Activated CD8-positive, alpha-beta memory T cell treated with anti-CD3 and anti-CD28 coated beads, Interleukin-2, amount 50 U/mL, for 1 hour (primary cell): ENCODE measurements at regions not wholly inside any gene's neighbourhood (a gene's known extent, or its start where the extent isn't known, plus 50 kb on each side); places are given as distances from the start of the nearest gene placed in this dataset.

Experiments
- DNase-seq: peaks from one replicate; pipeline ENCODE4 v3.0.0-alpha.2; 2020; ENCODE audit errors: extremely low read depth

GRCh38 chr13:48888613-48889012 lies 87.1 kb upstream of the FNDC3A start:
- DNase-seq, result no peak

GRCh38 chr13:48890391-48890790 lies 85.3 kb upstream of the FNDC3A start:
- no peak for DNase-seq

- DNase-seq, result no peak
These were observed 84.1 kb upstream of the FNDC3A start for GRCh38 chr13:48891586-48891985.

DNA sequence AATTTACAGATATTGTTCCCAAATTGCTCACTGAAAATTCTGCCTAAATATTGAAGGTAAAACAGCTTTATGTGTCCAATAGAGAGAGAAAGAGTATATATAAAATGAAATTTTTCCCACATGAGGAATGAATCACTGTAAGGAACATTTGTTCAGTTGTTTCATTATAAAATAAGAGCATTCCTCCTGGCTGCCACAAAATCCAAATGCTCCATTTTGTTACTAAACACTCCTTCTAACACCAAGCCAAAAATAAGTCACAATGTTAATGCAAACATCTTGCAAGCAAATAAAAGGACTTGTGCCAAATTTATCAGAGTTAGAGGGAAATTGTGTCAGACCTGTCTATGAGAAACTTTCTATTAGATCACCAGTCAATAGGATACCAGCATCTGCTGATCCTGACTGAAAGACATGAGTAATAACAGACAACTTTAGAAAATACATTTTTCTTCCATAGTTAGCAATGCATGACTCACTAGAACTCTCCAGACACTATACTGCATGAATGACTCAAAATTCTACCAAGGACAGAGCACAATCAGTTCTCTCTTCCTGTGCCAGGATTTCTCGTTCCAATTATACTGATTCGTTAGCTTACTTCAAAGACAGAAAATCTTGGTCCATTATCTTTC lies 83.5 kb upstream of the FNDC3A start:
- no peak for DNase-seq

- DNase-seq, result no peak
These were observed 83.0 kb upstream of the FNDC3A start for GRCh38 chr13:48892688-48893075.

- DNase-seq, result no peak
These were observed 79.4 kb upstream of the FNDC3A start for GRCh38 chr13:48896312-48896711.

DNA sequence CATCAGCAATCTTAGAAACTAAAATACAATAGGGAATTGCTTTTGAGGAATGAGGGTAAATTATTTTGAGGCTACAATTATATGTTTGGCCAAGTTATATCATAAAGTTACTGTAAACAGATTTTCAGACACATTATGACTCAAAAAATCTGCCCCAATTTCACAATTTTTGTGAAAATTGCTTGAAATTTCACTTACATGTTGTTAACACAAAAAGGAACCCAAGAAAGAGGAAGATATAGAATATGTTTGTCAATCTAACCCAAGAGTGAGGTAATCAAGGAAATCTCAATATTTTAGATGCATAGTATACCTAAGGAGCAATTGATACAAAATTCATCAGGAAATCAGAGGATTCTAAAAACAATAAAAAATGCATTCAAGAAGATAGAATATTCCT lies 73.9 kb upstream of the FNDC3A start:
- no peak for DNase-seq

GRCh38 chr13:48902368-48902767 lies 73.3 kb upstream of the FNDC3A start:
- no peak for DNase-seq

DNA sequence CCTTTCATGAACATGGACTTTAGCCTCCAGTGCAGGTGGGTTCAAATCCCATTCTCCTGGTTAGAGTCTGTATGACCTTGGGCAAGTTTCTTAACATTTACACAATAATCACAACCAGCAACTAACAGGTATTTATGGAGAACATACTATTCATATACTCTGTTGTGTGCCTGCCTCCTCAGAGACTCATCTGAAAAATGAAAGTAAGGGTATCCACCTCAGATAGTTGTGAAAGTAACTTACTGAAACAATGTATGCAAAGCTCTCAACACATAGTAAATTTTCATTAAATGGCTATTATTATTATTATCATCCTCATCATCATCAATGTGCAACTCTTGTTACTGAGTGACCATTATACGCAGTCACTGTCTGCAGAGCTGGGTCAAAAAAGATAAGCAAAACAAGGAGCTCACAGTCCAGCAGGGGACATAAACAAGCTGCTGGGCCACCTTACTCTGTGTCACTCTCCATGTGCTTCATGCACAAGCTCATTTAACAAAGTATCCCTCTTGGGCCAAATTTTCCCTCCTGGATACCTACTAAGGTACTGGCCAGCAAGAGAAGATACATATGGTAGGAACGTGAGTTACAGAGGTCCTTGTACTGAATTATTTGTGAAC lies 70.9 kb upstream of the FNDC3A start:
- DNase-seq, result no peak

- no peak for DNase-seq
These were observed 69.5 kb upstream of the FNDC3A start for GRCh38 chr13:48906200-48906599.

- no peak for DNase-seq
These were observed 67.2 kb upstream of the FNDC3A start for GRCh38 chr13:48908381-48909055.

- no peak for DNase-seq
These were observed 66.7 kb upstream of the FNDC3A start for GRCh38 chr13:48909056-48909389.

DNA sequence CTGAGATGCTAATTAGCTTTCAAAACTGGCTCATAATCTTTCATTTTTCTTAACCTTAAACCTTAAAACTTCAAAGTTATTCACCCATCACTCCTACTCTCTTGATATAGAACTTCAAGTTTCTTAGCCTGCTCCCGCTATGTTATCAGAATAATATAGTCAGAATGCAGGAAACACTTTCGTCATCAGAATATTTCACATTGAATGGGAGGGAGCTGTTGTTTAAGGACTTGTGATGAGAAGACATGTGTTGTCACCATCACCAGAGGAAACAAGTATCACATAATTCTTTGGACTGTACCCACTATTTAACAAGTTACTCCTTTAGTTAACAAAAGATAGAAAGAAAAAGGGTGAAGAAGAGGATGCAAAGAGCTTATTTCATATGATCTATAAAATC lies 65.0 kb upstream of the FNDC3A start:
- DNase-seq, result no peak

GRCh38 chr13:48919751-48920150 lies 56.0 kb upstream of the FNDC3A start:
- DNase-seq, result no peak

- no peak for DNase-seq
These were observed 55.0 kb upstream of the FNDC3A start for GRCh38 chr13:48920730-48921129.

DNA sequence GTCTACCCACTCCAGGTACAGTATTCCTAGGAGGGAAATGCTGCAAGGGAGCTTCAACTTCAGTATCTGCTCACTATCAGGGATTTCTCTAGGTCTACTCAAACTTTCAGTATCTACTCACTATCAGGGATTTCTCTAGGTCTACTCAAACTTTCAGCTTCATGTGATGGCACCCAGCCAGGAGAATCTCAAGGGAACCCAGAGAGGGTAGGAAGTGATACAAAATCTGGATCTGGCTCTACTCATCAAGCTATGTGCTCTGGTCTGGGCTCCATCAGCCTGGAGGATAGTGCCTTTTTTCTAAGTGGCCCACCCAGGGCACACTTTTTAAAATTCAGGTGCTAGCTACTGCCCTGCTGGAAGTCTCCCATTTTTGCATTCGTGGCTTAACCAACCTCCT lies 52.3 kb upstream of the FNDC3A start:
- DNase-seq, result no peak

GRCh38 chr13:48925001-48925400 lies 50.7 kb upstream of the FNDC3A start:
- DNase-seq, result no peak
